ENCODE measurements at regions not wholly inside any gene's neighbourhood (a gene's known extent, or its start where the extent isn't known, plus 50 kb on each side); places are given as distances from the start of the nearest gene placed in this dataset.

DNA sequence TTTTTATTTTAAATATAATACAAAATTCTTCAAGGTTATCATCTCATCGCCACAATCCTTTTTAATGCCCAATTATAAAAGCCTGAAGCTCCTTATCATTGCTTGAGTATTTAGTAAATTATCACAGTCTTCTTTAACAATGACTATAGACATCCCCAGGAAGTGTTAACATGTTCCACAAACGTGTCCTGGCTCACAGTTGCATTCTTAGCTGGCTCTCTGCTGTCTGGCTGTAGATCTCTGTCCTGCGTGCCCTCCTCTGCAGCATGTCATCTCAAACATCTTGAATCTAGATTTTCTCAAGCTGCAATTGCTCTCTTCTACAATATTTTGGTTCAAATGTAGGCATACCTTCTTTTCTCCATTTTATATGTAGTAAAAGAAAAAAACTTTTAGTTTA is 885.2 kb downstream of the EPHA7 start:
- TF ChIP-seq, protein P1, sequence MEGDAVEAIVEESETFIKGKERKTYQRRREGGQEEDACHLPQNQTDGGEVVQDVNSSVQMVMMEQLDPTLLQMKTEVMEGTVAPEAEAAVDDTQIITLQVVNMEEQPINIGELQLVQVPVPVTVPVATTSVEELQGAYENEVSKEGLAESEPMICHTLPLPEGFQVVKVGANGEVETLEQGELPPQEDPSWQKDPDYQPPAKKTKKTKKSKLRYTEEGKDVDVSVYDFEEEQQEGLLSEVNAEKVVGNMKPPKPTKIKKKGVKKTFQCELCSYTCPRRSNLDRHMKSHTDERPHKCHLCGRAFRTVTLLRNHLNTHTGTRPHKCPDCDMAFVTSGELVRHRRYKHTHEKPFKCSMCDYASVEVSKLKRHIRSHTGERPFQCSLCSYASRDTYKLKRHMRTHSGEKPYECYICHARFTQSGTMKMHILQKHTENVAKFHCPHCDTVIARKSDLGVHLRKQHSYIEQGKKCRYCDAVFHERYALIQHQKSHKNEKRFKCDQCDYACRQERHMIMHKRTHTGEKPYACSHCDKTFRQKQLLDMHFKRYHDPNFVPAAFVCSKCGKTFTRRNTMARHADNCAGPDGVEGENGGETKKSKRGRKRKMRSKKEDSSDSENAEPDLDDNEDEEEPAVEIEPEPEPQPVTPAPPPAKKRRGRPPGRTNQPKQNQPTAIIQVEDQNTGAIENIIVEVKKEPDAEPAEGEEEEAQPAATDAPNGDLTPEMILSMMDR (IDR thresholded peaks at IDR 0.05; ENCODE audit: insufficient read depth, low read length): no peak
- no peak for TF ChIP-seq POLR2AphosphoS5 (IDR thresholded peaks at IDR 0.05; ENCODE audit: low read depth)
- TF ChIP-seq, protein P2, sequence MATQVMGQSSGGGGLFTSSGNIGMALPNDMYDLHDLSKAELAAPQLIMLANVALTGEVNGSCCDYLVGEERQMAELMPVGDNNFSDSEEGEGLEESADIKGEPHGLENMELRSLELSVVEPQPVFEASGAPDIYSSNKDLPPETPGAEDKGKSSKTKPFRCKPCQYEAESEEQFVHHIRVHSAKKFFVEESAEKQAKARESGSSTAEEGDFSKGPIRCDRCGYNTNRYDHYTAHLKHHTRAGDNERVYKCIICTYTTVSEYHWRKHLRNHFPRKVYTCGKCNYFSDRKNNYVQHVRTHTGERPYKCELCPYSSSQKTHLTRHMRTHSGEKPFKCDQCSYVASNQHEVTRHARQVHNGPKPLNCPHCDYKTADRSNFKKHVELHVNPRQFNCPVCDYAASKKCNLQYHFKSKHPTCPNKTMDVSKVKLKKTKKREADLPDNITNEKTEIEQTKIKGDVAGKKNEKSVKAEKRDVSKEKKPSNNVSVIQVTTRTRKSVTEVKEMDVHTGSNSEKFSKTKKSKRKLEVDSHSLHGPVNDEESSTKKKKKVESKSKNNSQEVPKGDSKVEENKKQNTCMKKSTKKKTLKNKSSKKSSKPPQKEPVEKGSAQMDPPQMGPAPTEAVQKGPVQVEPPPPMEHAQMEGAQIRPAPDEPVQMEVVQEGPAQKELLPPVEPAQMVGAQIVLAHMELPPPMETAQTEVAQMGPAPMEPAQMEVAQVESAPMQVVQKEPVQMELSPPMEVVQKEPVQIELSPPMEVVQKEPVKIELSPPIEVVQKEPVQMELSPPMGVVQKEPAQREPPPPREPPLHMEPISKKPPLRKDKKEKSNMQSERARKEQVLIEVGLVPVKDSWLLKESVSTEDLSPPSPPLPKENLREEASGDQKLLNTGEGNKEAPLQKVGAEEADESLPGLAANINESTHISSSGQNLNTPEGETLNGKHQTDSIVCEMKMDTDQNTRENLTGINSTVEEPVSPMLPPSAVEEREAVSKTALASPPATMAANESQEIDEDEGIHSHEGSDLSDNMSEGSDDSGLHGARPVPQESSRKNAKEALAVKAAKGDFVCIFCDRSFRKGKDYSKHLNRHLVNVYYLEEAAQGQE (IDR thresholded peaks at IDR 0.05; ENCODE audit: insufficient replicate concordance, low read depth): no peak
- no peak for TF ChIP-seq GABPA (IDR thresholded peaks at IDR 0.05; ENCODE audit: low read depth)
- no peak for TF ChIP-seq SPI1 (IDR thresholded peaks at IDR 0.05; ENCODE audit: borderline replicate concordance, low read depth)
